Urinary bladder (tissue), 3 donors: ENCODE measurements at regions not wholly inside any gene's neighbourhood (a gene's known extent, or its start where the extent isn't known, plus 50 kb on each side); places are given as distances from the start of the nearest gene placed in this dataset.

Experiments used
- DNase-seq: peaks from one replicate; pipeline ENCODE4 v3.0.0-alpha.2; 2015; ENCODE audit errors: extremely low spot score
- H3K27ac ChIP-seq: one replicate; pipeline ENCODE4 v1.5.1; 2013; ENCODE audit warnings: low read depth, mild to moderate bottlenecking, moderate library complexity
- H3K36me3 ChIP-seq: one replicate; pipeline ENCODE4 v1.6.1; 2013; ENCODE audit warnings: mild to moderate bottlenecking, moderate library complexity; ENCODE audit not compliant: insufficient read depth
- H3K4me1 ChIP-seq: one replicate; pipeline ENCODE4 v1.6.1; 2013; ENCODE audit warnings: mild to moderate bottlenecking, moderate library complexity; ENCODE audit not compliant: insufficient read depth
- H3K4me3 ChIP-seq: one replicate; pipeline ENCODE4 v1.5.1; 2013; ENCODE audit warnings: low read depth, low read length
- WGBS: extraction: QIAGEN DNeasy Blood & Tissue Kit; methylation state at CpG from one replicate; pipeline ENCODE4 v1.1.7; 2013; 5-methylcytosine and 5-hydroxymethylcytosine counted together
- donor health status: healthy with polysubstance abuse.
- donor health status: healthy.

- no peaks in the 10 kb centered on the region for H3K36me3 ChIP-seq
- no peak overlapping the region for H3K4me3 ChIP-seq
- no peak overlapping the region for H3K27ac ChIP-seq
- no peaks in the 10 kb centered on the region for H3K4me1 ChIP-seq
- 40% methylated on average over 9 of the region's 9 CpGs for WGBS
- no peak for DNase-seq
These were observed 169.9 kb downstream of the SLC28A3 start for GRCh38 chr9:84170521-84171141.

- 78% methylated on average over 2 of the region's 2 CpGs for WGBS
- no peaks in the 10 kb centered on the region for H3K4me1 ChIP-seq
- no peaks in the 10 kb centered on the region for H3K36me3 ChIP-seq
- no peak overlapping the region for H3K4me3 ChIP-seq
- no peak overlapping the region for H3K27ac ChIP-seq
- DNase-seq, result no peak
These were observed 166.6 kb downstream of the SLC28A3 start for GRCh38 chr9:84173961-84174360.

GRCh38 chr9:84174486-84174885 lies 166.1 kb downstream of the SLC28A3 start:
- WGBS, result 87% methylated on average over 1 of the region's 1 CpG
- Histone ChIP-seq H3K4me1 (no peaks in the 10 kb centered on the region), H3K27ac (no peak overlapping the region), H3K36me3 (no peaks in the 10 kb centered on the region), H3K4me3 (no peak overlapping the region)
- no peak for DNase-seq

GRCh38 chr9:84177407-84177806 lies 163.2 kb downstream of the SLC28A3 start:
- 84% methylated on average over 3 of the region's 3 CpGs for WGBS
- Histone ChIP-seq H3K36me3 (no peaks in the 10 kb centered on the region), H3K4me1 (no peaks in the 10 kb centered on the region), H3K27ac (no peak overlapping the region), H3K4me3 (no peak overlapping the region)
- DNase-seq, result no peak

- WGBS, result 72% methylated on average over 5 of the region's 5 CpGs
These were observed 161.0 kb downstream of the SLC28A3 start for GRCh38 chr9:84179531-84179930.

GRCh38 chr9:84187090-84187489 lies 153.5 kb downstream of the SLC28A3 start:
- DNase-seq, result no peak
- H3K4me3 ChIP-seq, result no peak overlapping the region
- WGBS, result 65% methylated on average over 5 of the region's 5 CpGs
- no peak overlapping the region for H3K27ac ChIP-seq
- no peaks in the 10 kb centered on the region for H3K4me1 ChIP-seq
- no peaks in the 10 kb centered on the region for H3K36me3 ChIP-seq

More at GRCh38 chr9:84179531-84179930, 161.0 kb downstream of the SLC28A3 start:
- Histone ChIP-seq H3K4me1 (no peaks in the 10 kb centered on the region), H3K36me3 (no peaks in the 10 kb centered on the region), H3K4me3 (no peak overlapping the region), H3K27ac (no peak overlapping the region)
- no peak for DNase-seq

- WGBS, result 83% methylated on average over 7 of the region's 7 CpGs
- DNase-seq, result no peak
- no peaks in the 10 kb centered on the region for H3K36me3 ChIP-seq
- no peak overlapping the region for H3K4me3 ChIP-seq
- H3K4me1 ChIP-seq, result no peaks in the 10 kb centered on the region
- no peak overlapping the region for H3K27ac ChIP-seq
These were observed 150.7 kb downstream of the SLC28A3 start for GRCh38 chr9:84189904-84190303.

GRCh38 chr9:84190411-84190810 lies 150.1 kb downstream of the SLC28A3 start:
- DNase-seq, result no peak
- no peak overlapping the region for H3K27ac ChIP-seq
- 84% methylated on average over 2 of the region's 2 CpGs for WGBS
- H3K36me3 ChIP-seq, result no peaks in the 10 kb centered on the region
- H3K4me1 ChIP-seq, result no peaks in the 10 kb centered on the region
- H3K4me3 ChIP-seq, result no peak overlapping the region

- DNase-seq, result no peak
- no peaks in the 10 kb centered on the region for H3K4me1 ChIP-seq
- H3K27ac ChIP-seq, result no peak overlapping the region
- 71% methylated on average over 9 of the region's 9 CpGs for WGBS
- no peak overlapping the region for H3K4me3 ChIP-seq
- H3K36me3 ChIP-seq, result no peaks in the 10 kb centered on the region
These were observed 133.7 kb downstream of the SLC28A3 start for GRCh38 chr9:84206801-84207370.

GRCh38 chr9:84207491-84207951 lies 133.0 kb downstream of the SLC28A3 start:
- H3K36me3 ChIP-seq, result no peaks in the 10 kb centered on the region
- H3K4me3 ChIP-seq, result no peak overlapping the region
- DNase-seq, result no peak
- H3K4me1 ChIP-seq, result no peaks in the 10 kb centered on the region
- H3K27ac ChIP-seq, result no peak overlapping the region
- WGBS, result 44% methylated on average over 6 of the region's 6 CpGs

- Histone ChIP-seq H3K27ac (no peak overlapping the region), H3K4me1 (no peaks in the 10 kb centered on the region), H3K36me3 (no peaks in the 10 kb centered on the region), H3K4me3 (no peak overlapping the region)
- no peak for DNase-seq
- WGBS, result 38% methylated on average over 3 of the region's 3 CpGs
These were observed 128.3 kb downstream of the SLC28A3 start for GRCh38 chr9:84212246-84212645.

GRCh38 chr9:84212982-84213381 lies 127.6 kb downstream of the SLC28A3 start:
- WGBS, result 92% methylated on average over 2 of the region's 2 CpGs
- no peaks in the 10 kb centered on the region for H3K36me3 ChIP-seq
- no peak overlapping the region for H3K4me3 ChIP-seq
- no peak for DNase-seq
- H3K27ac ChIP-seq, result no peak overlapping the region
- H3K4me1 ChIP-seq, result no peaks in the 10 kb centered on the region

- 95% methylated on average over 2 of the region's 2 CpGs for WGBS
- Histone ChIP-seq H3K27ac (no peak overlapping the region), H3K36me3 (no peaks in the 10 kb centered on the region), H3K4me3 (no peak overlapping the region), H3K4me1 (no peaks in the 10 kb centered on the region)
- no peak for DNase-seq
These were observed 124.4 kb downstream of the SLC28A3 start for GRCh38 chr9:84216151-84216550.

GRCh38 chr9:84218322-84218721 lies 122.2 kb downstream of the SLC28A3 start:
- H3K27ac ChIP-seq, result no peak overlapping the region
- no peak for DNase-seq
- WGBS, result 78% methylated on average over 4 of the region's 4 CpGs

More at GRCh38 chr9:84218322-84218721, 122.2 kb downstream of the SLC28A3 start:
- Histone ChIP-seq H3K36me3 (no peaks in the 10 kb centered on the region), H3K4me1 (no peaks in the 10 kb centered on the region), H3K4me3 (no peak overlapping the region)
